CD4-positive, alpha-beta T cell (primary cell): ENCODE measurements at regions not wholly inside any gene's neighbourhood (a gene's known extent, or its start where the extent isn't known, plus 50 kb on each side); places are given as distances from the start of the nearest gene placed in this dataset.

ENCODE experiments used
- ATAC-seq: fragments of 200-7000 bp; cut with Tn5 transposase; one replicate; pipeline ENCODE4 v1.10.0; 2022; ENCODE audit warnings: mild to moderate bottlenecking; ENCODE audit not compliant: poor library complexity
- CTCF ChIA-PET: fragments of 350-600 bp; sonication (Branson Sonifier 250); formaldehyde crosslinking; loops from one replicate; lab custom pipeline; 2021; ENCODE audit warnings: antibody characterized with exemption, inconsistent platforms; lab: Charles Lee
- POLR2A ChIA-PET: fragments of 350-600 bp; sonication (Branson Sonifier 250); formaldehyde crosslinking; loops from one replicate; lab custom pipeline; 2021; ENCODE audit warnings: antibody characterized with exemption, inconsistent platforms; lab: Charles Lee
- DNase-seq, 14 experiments: peaks; one replicate each; pipeline ENCODE4 v3.0.0-alpha.2; 2013 to 2020; ENCODE audit warnings: mixed read lengths in 2 of 14
- H3K27ac ChIP-seq, 2 donors: one replicate each; pipeline versions ENCODE4 v1.5.1 to v1.7.0; 2013; ENCODE audit warnings: low read length in 2 of 2, low read depth in 1 of 2, mild to moderate bottlenecking in 1 of 2
- H3K27me3 ChIP-seq, 2 experiments: 1 replicate in 1 of 2; 2 replicates in 1 of 2; pipeline versions ENCODE4 v1.6.1 to v1.7.0; 2013; ENCODE audit warnings: low read length in 2 of 2, control low read depth in 1 of 2, mild to moderate bottlenecking in 1 of 2, moderate library complexity in 1 of 2; ENCODE audit not compliant: insufficient read depth in 2 of 2, control insufficient read depth in 1 of 2
- H3K36me3 ChIP-seq: one replicate; pipeline ENCODE4 v1.6.1; 2013; ENCODE audit warnings: low read length, control low read depth; ENCODE audit not compliant: insufficient read depth
- H3K4me1 ChIP-seq: one replicate; pipeline ENCODE4 v1.6.1; 2013; ENCODE audit warnings: low read length, control low read depth; ENCODE audit not compliant: insufficient read depth
- H3K4me3 ChIP-seq: one replicate; pipeline ENCODE4 v1.5.1; 2013; ENCODE audit warnings: mild to moderate bottlenecking, low read length, moderate library complexity
- H3K9me3 ChIP-seq, 2 experiments: 1 replicate in 1 of 2; 2 replicates in 1 of 2; pipeline versions ENCODE4 v1.6.1 to v1.7.0; 2013; ENCODE audit warnings: low read length in 2 of 2, mild to moderate bottlenecking in 2 of 2, control low read depth in 1 of 2, moderate library complexity in 1 of 2; ENCODE audit not compliant: control insufficient read depth in 1 of 2, insufficient read depth in 1 of 2
- H3K27ac Mint-ChIP-seq: one replicate; pipeline ENCODE4 v1.8.0; 2020; ENCODE audit warnings: mixed read lengths
- H3K27me3 Mint-ChIP-seq: one replicate; pipeline ENCODE4 v1.8.0; 2021; ENCODE audit warnings: mixed read lengths
- H3K36me3 Mint-ChIP-seq: one replicate; pipeline ENCODE4 v1.8.0; 2021; ENCODE audit warnings: low read depth, mixed read lengths
- H3K4me1 Mint-ChIP-seq: one replicate; pipeline ENCODE4 v1.8.0; 2021; ENCODE audit warnings: low read depth, mixed read lengths
- H3K4me3 Mint-ChIP-seq: one replicate; pipeline ENCODE4 v1.8.0; 2020; ENCODE audit warnings: mild to moderate bottlenecking, mixed read lengths
- H3K9me3 Mint-ChIP-seq: one replicate; pipeline ENCODE4 v1.8.0; 2020; ENCODE audit warnings: mixed read lengths
- CTCF ChIP-seq: fragments of 200-600 bp; IDR thresholded peaks from one replicate; pipeline ENCODE4 v1.8.0; 2022; ENCODE audit warnings: antibody characterized with exemption, mild to moderate bottlenecking
- intact Hi-C, 2 experiments: fragments of 100-400 bp; cut with DNase I in 1 of 2; cut with micrococcal nuclease in 1 of 2; formaldehyde crosslinking; loops; one replicate each; pipeline versions ENCODE4 v1.15.1 to v1.9.0; 2023 to 2025; cut with DNase I, micrococcal nuclease

GRCh38 chr13:105341758-105342157, 1193.7 kb downstream of the EFNB2 start:
- H3K27me3 Mint-ChIP-seq, result no peaks in the 10 kb centered on the region
- H3K9me3 ChIP-seq, result no peaks in the 10 kb centered on the region

GRCh38 chr13:105341256-105341655, 1194.2 kb downstream of the EFNB2 start:
- Histone ChIP-seq H3K36me3 (no peaks in the 10 kb centered on the region), H3K27me3 (no peaks in the 10 kb centered on the region), H3K4me1 (no peaks in the 10 kb centered on the region), H3K27ac (no peak overlapping the region), H3K4me3 (no peak overlapping the region), H3K9me3 (no peaks in the 10 kb centered on the region)
- DNase-seq (no peak), ATAC-seq (no peak)
- no peaks in the 10 kb centered on the region for H3K36me3 Mint-ChIP-seq
- no peak overlapping the region for H3K4me3 Mint-ChIP-seq
- H3K27me3 Mint-ChIP-seq, result no peaks in the 10 kb centered on the region
- POLR2A ChIA-PET, result no interaction called here
- no peak for TF ChIP-seq CTCF
- no peaks in the 10 kb centered on the region for H3K9me3 Mint-ChIP-seq
- no peaks in the 10 kb centered on the region for H3K4me1 Mint-ChIP-seq
- H3K27ac Mint-ChIP-seq, result no peak overlapping the region
- intact Hi-C loops, result no loop called here
- CTCF ChIA-PET, result no interaction called here

More at GRCh38 chr13:105341758-105342157, 1193.7 kb downstream of the EFNB2 start:
- Mint-ChIP-seq H3K4me3 (no peak overlapping the region), H3K27ac (no peak overlapping the region), H3K4me1 (no peaks in the 10 kb centered on the region), H3K9me3 (no peaks in the 10 kb centered on the region), H3K36me3 (no peaks in the 10 kb centered on the region)
- Histone ChIP-seq H3K36me3 (no peaks in the 10 kb centered on the region), H3K4me1 (no peaks in the 10 kb centered on the region), H3K4me3 (no peak overlapping the region), H3K27me3 (no peaks in the 10 kb centered on the region), H3K27ac (no peak overlapping the region)
- CTCF ChIA-PET, result no interaction called here
- intact Hi-C loops, result no loop called here
- no peak for TF ChIP-seq CTCF
- POLR2A ChIA-PET, result no interaction called here
- ATAC-seq (no peak), DNase-seq (no peak)

- no peak overlapping the region for H3K27ac ChIP-seq
- ATAC-seq, result no peak
These were observed 1195.3 kb downstream of the EFNB2 start for GRCh38 chr13:105340061-105340606.

More at GRCh38 chr13:105340061-105340606, 1195.3 kb downstream of the EFNB2 start:
- CTCF ChIA-PET, result no interaction called here
- POLR2A ChIA-PET, result no interaction called here
- H3K27me3 ChIP-seq, result no peaks in the 10 kb centered on the region
- no peak for DNase-seq
- no peak overlapping the region for H3K4me3 Mint-ChIP-seq
- H3K4me1 Mint-ChIP-seq, result no peaks in the 10 kb centered on the region
- H3K36me3 Mint-ChIP-seq, result no peaks in the 10 kb centered on the region
- H3K9me3 ChIP-seq, result no peaks in the 10 kb centered on the region
- no peak overlapping the region for H3K4me3 ChIP-seq
- no peaks in the 10 kb centered on the region for H3K9me3 Mint-ChIP-seq
- intact Hi-C loops, result no loop called here
- no peaks in the 10 kb centered on the region for H3K36me3 ChIP-seq
- TF ChIP-seq CTCF, result no peak
- no peaks in the 10 kb centered on the region for H3K4me1 ChIP-seq
- H3K27ac Mint-ChIP-seq, result no peak overlapping the region
- no peaks in the 10 kb centered on the region for H3K27me3 Mint-ChIP-seq
